GM23248 (cell line): ENCODE measurements at regions not wholly inside any gene's neighbourhood (a gene's known extent, or its start where the extent isn't known, plus 50 kb on each side); places are given as distances from the start of the nearest gene placed in this dataset.

ENCODE experiments used
- DNase-seq: peaks from one replicate; pipeline ENCODE4 v3.0.0-alpha.2; 2015
- H2AFZ ChIP-seq: fragments of 200-600 bp; sonication (generic); 2 replicates; pipeline ENCODE4 v1.6.1; 2016; ENCODE audit warnings: antibody characterized with exemption
- H3F3A ChIP-seq: fragments of 200-600 bp; sonication (generic); 2 replicates; pipeline ENCODE4 v1.6.1; 2016; ENCODE audit warnings: mild to moderate bottlenecking, antibody characterized with exemption, mixed run types; ENCODE audit not compliant: insufficient read depth
- H3K27ac ChIP-seq: fragments of 200-600 bp; sonication (generic); 2 replicates; pipeline ENCODE4 v1.5.1; 2016; ENCODE audit warnings: mild to moderate bottlenecking
- H3K27me3 ChIP-seq: fragments of 200-600 bp; sonication (generic); replicated peaks from 2 replicates; pipeline ENCODE4 v1.6.1; 2016; ENCODE audit warnings: mild to moderate bottlenecking; ENCODE audit not compliant: insufficient read depth
- H3K36me3 ChIP-seq: fragments of 200-600 bp; sonication (generic); 2 replicates; pipeline ENCODE4 v1.6.1; 2016; ENCODE audit warnings: low read depth, mild to moderate bottlenecking
- H3K4me1 ChIP-seq: fragments of 200-600 bp; sonication (generic); 2 replicates; pipeline ENCODE4 v1.6.1; 2016; ENCODE audit warnings: mild to moderate bottlenecking; ENCODE audit not compliant: insufficient read depth
- H3K4me2 ChIP-seq: fragments of 200-600 bp; sonication (generic); one replicate; pipeline ENCODE4 v1.6.1; 2016; ENCODE audit warnings: mild to moderate bottlenecking; ENCODE audit not compliant: unreplicated experiment
- H3K4me3 ChIP-seq: fragments of 200-600 bp; sonication (generic); 2 replicates; pipeline ENCODE4 v1.5.1; 2016; ENCODE audit warnings: mild to moderate bottlenecking
- H3K79me2 ChIP-seq: fragments of 200-600 bp; sonication (generic); 2 replicates; pipeline ENCODE4 v1.6.1; 2016; ENCODE audit warnings: mild to moderate bottlenecking; ENCODE audit not compliant: insufficient read depth
- H3K9ac ChIP-seq: fragments of 200-600 bp; sonication (generic); 2 replicates; pipeline ENCODE4 v1.6.1; 2016; ENCODE audit warnings: mild to moderate bottlenecking
- H3K9me2 ChIP-seq: fragments of 200-600 bp; sonication (generic); 2 replicates; pipeline ENCODE4 v1.6.1; 2016; ENCODE audit warnings: mixed run types, mild to moderate bottlenecking, moderate library complexity; ENCODE audit not compliant: insufficient read depth
- H3K9me3 ChIP-seq: fragments of 200-600 bp; sonication (generic); one replicate; pipeline ENCODE4 v1.6.1; 2017; ENCODE audit warnings: low read depth
- H4K20me1 ChIP-seq: fragments of 200-600 bp; sonication (generic); 2 replicates; pipeline ENCODE4 v1.6.0; 2016; ENCODE audit not compliant: insufficient read depth
- EZH2 ChIP-seq: fragments of 200-600 bp; sonication (generic); IDR thresholded peaks from 2 replicates; pipeline ENCODE4 v1.6.1; 2018; ENCODE audit warnings: antibody characterized with exemption, mild to moderate bottlenecking; ENCODE audit not compliant: insufficient read depth, poor library complexity, severe bottlenecking
- EZH2phosphoT487 ChIP-seq: fragments of 200-600 bp; sonication (generic); IDR thresholded peaks from 2 replicates; pipeline ENCODE4 v1.6.1; 2018; ENCODE audit warnings: antibody characterized with exemption, moderate library complexity, mild to moderate bottlenecking, low read depth; ENCODE audit not compliant: insufficient read depth
- WGBS, 2 experiments: methylation state at CpG; one replicate each; pipeline ENCODE4 v1.1.6; 2015 to 2017; ENCODE audit warnings: low lambda C conversion rate in 2 of 2, low coverage in 1 of 2; ENCODE audit errors: missing lambda C conversion rate in 2 of 2; 5-methylcytosine and 5-hydroxymethylcytosine counted together
- in situ Hi-C: fragments of 300-500 bp; cut with MboI; formaldehyde crosslinking; loops from 2 replicates; pipeline ENCODE4 v1.15.0; 2020

DNA sequence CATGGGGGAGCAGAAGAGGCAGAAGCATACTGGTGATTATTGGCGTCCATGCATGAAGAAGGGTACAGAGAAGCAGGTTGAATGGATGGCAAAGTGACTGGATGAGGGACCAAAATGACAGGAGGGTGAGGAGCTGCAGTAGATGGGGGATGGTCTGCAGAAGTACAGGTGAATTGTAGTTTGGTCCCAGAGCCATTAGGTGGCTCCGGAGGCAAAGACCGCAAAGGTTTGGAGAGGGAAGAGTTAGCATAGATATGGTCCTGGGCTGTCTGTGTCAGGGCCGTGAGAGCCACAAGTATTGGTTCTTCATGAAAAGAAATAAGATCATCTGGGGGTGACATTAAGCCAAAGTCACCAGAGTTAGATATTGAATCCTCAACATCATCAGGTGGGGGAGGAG is 59.0 kb upstream of the ZNF726 start:
- Histone ChIP-seq H3K9me3 (no peaks in the 10 kb centered on the region), H3F3A (no peaks in the 10 kb centered on the region), H3K9ac (no peak overlapping the region), H4K20me1 (no peaks in the 10 kb centered on the region), H3K36me3 (no peaks in the 10 kb centered on the region), H2AFZ (no peak overlapping the region), H3K9me2 (no peaks in the 10 kb centered on the region), H3K79me2 (no peaks in the 10 kb centered on the region), H3K27ac (no peak overlapping the region), H3K4me1 (no peaks in the 10 kb centered on the region), H3K4me2 (no peak overlapping the region), H3K4me3 (no peak overlapping the region), H3K27me3 (no peaks in the 10 kb centered on the region)
- DNase-seq, result no peak
- TF ChIP-seq EZH2, result no peak
- TF ChIP-seq EZH2phosphoT487, result no peak
- WGBS, 2 experiments, result 32 to 39% methylated on average over 4 of the region's 4 CpGs
- in situ Hi-C loops, result no loop called here

DNA sequence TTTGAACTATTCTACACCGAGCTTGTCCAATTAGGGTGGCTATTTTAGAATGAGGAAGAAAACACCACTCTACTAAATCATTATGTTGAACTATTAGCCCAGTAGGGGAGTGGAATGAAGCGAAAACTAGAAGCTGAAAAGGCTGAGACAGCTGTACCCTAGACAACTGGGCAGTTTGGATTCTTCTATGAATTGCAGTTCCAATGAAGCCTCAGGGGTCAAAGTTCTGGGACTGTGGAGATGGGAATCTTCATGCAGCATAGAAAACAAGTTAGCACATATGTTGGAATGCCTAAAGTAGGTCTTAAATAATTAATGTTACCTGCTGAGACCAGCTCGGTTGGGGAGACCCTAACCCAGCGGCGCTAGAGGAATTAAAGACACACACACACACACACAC is 62.7 kb upstream of the ZNF726 start:
- Histone ChIP-seq H3K36me3 (no peaks in the 10 kb centered on the region), H3K9me3 (no peaks in the 10 kb centered on the region), H3K4me3 (no peak overlapping the region), H2AFZ (no peak overlapping the region), H3K4me2 (no peak overlapping the region), H3K79me2 (no peaks in the 10 kb centered on the region), H3K9me2 (no peaks in the 10 kb centered on the region), H4K20me1 (no peaks in the 10 kb centered on the region), H3K27ac (no peak overlapping the region), H3K27me3 (no peaks in the 10 kb centered on the region), H3K4me1 (no peaks in the 10 kb centered on the region), H3F3A (no peaks in the 10 kb centered on the region), H3K9ac (no peak overlapping the region)
- TF ChIP-seq EZH2 (no peak), EZH2phosphoT487 (no peak)
- DNase-seq, result no peak
- in situ Hi-C loops, result no loop called here
- 33 to 35% methylated on average over 5 of the region's 5 CpGs for WGBS, 2 experiments

DNA sequence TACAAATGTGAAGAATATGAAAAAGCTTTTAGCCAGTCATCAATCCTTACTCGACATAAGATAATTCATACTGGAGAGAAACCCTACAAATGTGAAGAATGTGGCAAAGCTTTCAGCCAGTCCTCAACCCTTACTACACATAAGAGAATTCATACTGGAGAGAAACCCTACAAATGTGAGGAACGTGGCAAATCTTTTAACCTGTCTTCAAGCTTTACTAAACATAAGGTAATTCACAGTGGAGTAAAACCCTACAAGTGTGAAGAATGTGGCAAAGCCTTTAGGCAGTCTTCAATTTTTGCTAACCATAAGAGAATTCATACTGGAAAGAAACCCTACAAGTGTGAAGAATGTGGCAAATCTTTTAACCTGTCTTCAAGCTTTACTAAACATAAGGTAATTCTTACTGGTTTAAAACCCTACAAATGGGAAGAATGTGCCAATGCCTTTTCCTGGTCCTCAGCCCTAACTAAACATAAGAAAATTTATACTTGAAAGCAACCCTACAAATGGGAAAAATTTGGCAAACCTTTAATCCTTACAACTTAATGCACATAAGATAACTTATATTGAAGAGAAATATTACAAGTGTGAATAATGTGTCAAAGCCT is 74.1 kb upstream of the ZNF681 start:
- TF ChIP-seq EZH2phosphoT487, result no peak
- TF ChIP-seq EZH2, result no peak
- no peak overlapping the region for H3K27ac ChIP-seq
- no peak overlapping the region for H3K4me2 ChIP-seq
- no peak overlapping the region for H2AFZ ChIP-seq
- no peaks in the 10 kb centered on the region for H3F3A ChIP-seq
- H4K20me1 ChIP-seq, result no peaks in the 10 kb centered on the region
- no peaks in the 10 kb centered on the region for H3K79me2 ChIP-seq
- H3K9ac ChIP-seq, result no peak overlapping the region
- H3K36me3 ChIP-seq, result no peaks in the 10 kb centered on the region
- no peak overlapping the region for H3K4me3 ChIP-seq
- in situ Hi-C loops, result no loop called here
- H3K9me2 ChIP-seq, result no peaks in the 10 kb centered on the region
- peaks cover 9% of the 10 kb centered on the region for H3K9me3 ChIP-seq
- H3K4me1 ChIP-seq, result no peaks in the 10 kb centered on the region
- H3K27me3 ChIP-seq, result no peaks in the 10 kb centered on the region
- no peak for DNase-seq
- WGBS, 2 experiments, result 12 to 18% methylated on average over 2 of the region's 2 CpGs

DNA sequence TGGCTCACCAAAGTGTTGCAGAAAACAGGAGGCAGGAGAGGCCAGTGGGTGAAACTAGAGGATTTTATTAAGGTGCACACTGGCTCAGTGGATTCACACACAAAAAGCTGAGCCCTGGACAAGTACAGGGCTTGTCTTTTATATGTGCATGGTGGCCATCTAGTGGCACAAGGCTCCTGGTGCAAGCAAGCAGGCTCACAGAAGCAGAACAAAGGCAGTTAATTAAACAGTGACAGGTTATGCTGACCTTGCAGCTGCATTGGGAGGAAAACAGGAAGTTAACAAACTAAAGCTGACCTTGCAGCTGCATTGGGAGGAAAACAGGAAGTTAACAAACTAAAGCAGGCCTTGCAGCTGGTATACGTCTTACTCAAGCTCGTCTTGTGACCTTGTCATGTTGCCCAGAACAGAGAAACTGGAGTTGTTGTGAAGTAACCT is 65.3 kb upstream of the ZNF681 start:
- Histone ChIP-seq H3K27ac (no peak overlapping the region), H3K27me3 (no peaks in the 10 kb centered on the region), H3K4me2 (no peak overlapping the region), H3K9ac (no peak overlapping the region), H3K4me1 (no peaks in the 10 kb centered on the region), H3F3A (no peaks in the 10 kb centered on the region), H4K20me1 (no peaks in the 10 kb centered on the region), H3K9me2 (no peaks in the 10 kb centered on the region), H3K79me2 (no peaks in the 10 kb centered on the region), H2AFZ (no peak overlapping the region), H3K4me3 (no peak overlapping the region), H3K9me3 (no peaks in the 10 kb centered on the region), H3K36me3 (no peaks in the 10 kb centered on the region)
- in situ Hi-C loops, result no loop called here
- WGBS, 2 experiments, result 6 to 11% methylated on average over 2 of the region's 2 CpGs
- DNase-seq, result no peak
- TF ChIP-seq EZH2phosphoT487 (no peak), EZH2 (no peak)

DNA sequence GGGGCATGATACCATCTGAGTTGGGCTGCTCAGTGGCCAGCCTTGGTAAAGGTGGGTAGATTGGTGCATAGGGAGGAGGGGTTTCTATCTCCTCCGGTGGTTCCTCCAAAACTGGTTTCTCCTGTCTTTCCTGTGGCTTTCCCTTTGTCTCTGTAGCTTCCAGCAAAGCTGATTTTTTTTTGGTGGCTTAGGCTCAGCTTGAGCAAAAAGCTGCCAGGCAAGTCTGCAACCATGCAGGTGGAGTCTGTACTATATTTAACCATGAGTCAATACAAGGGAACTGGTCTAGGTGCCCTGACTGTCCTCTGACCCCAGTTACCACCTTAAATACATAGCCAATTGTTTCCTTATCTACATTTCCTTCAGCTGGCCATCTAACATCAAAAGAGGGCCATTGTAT is 64.0 kb upstream of the ZNF681 start:
- DNase-seq, result no peak
- in situ Hi-C loops, result no loop called here
- no peak overlapping the region for H3K27ac ChIP-seq

More for the DNA sequence above, 64.0 kb upstream of the ZNF681 start:
- Histone ChIP-seq H3K27me3 (no peaks in the 10 kb centered on the region), H3K9me3 (no peaks in the 10 kb centered on the region), H3F3A (no peaks in the 10 kb centered on the region), H2AFZ (no peak overlapping the region), H3K4me3 (no peak overlapping the region), H3K4me2 (no peak overlapping the region), H4K20me1 (no peaks in the 10 kb centered on the region), H3K36me3 (no peaks in the 10 kb centered on the region), H3K9ac (no peak overlapping the region), H3K79me2 (no peaks in the 10 kb centered on the region), H3K4me1 (no peaks in the 10 kb centered on the region), H3K9me2 (no peaks in the 10 kb centered on the region)
- 38 to 48% methylated on average over 1 of the region's 1 CpG for WGBS, 2 experiments
- TF ChIP-seq EZH2, result no peak
- TF ChIP-seq EZH2phosphoT487, result no peak
